ENCODE measurements at regions not wholly inside any gene's neighbourhood (a gene's known extent, or its start where the extent isn't known, plus 50 kb on each side); places are given as distances from the start of the nearest gene placed in this dataset.

- 95% methylated on average over 6 of the region's 6 CpGs for WGBS, 2 experiments
- no peaks in the 10 kb centered on the region for H3K36me3 ChIP-seq (ENCODE audit: control insufficient read depth, insufficient read depth, low read length)
- no peak overlapping the region for H3K4me3 ChIP-seq (ENCODE audit: insufficient read depth, low read depth, low read length)
- H3K4me1 ChIP-seq (ENCODE audit: control insufficient read depth, insufficient read depth, low read length) = no peaks in the 10 kb centered on the region
- no peaks in the 10 kb centered on the region for H3K27me3 ChIP-seq (ENCODE audit: control insufficient read depth, insufficient read depth, low read length, poor library complexity, severe bottlenecking)
- no peak overlapping the region for H3K27ac ChIP-seq (ENCODE audit: insufficient read depth, low read depth, low read length, poor library complexity, severe bottlenecking)
- H3K9me3 ChIP-seq (ENCODE audit: control insufficient read depth, low read length) = no peaks in the 10 kb centered on the region
Measured at GRCh38 chr11:15697437-15698236, 582.9 kb downstream of the INSC start.

DNA sequence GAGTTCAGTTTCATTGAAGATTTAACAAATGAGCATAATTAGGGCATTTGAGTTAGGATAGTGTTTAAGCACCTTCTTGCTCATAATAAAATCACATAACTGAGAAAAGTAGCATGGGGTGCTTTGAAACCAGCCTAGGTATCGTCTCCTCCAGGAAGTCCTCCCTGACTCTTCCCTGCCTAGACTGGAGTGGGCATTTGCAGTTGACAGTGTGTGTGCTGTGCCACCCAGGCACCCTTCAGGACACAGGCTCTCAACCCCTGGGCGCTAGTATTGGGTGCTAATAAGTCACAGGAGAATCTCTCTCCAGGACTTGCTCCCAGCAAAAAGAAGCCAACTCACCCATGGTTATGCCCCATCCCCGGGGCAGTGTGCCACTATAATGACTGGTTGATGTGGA, 584.1 kb downstream of the INSC start:
- WGBS, 2 experiments = 93 to 97% methylated on average over 3 of the region's 3 CpGs

DNA sequence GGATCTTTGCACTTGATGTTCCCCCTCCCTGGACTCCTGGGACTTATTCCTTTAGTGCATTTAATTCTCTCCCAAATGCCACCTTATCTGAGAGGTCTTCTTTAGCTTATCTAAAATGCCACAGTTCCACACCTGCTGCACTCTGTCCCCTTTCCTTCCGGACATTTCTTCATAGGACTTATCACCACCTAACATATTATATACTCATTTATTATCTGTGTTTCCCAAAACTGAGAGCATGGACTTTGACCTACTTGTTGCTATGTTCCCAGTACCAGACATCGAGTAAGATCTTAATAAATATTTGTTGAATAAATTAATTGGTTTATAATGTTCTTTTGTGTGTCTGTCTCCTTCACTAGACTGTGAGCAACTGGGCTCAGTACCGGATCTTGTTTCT, 585.3 kb downstream of the INSC start:
- Histone ChIP-seq H3K4me1 (ENCODE audit: control insufficient read depth, insufficient read depth, low read length) (peaks cover 3% of the 10 kb centered on the region), H3K9me3 (ENCODE audit: control insufficient read depth, low read length) (no peaks in the 10 kb centered on the region), H3K36me3 (ENCODE audit: control insufficient read depth, insufficient read depth, low read length) (no peaks in the 10 kb centered on the region), H3K27me3 (ENCODE audit: control insufficient read depth, insufficient read depth, low read length, poor library complexity, severe bottlenecking) (no peaks in the 10 kb centered on the region), H3K27ac (ENCODE audit: insufficient read depth, low read depth, low read length, poor library complexity, severe bottlenecking) (no peak overlapping the region), H3K4me3 (ENCODE audit: insufficient read depth, low read depth, low read length) (no peak overlapping the region)
- WGBS, 2 experiments = 96 to 97% methylated on average over 3 of the region's 3 CpGs

More for the DNA sequence above, 584.1 kb downstream of the INSC start:
- Histone ChIP-seq H3K27me3 (ENCODE audit: control insufficient read depth, insufficient read depth, low read length, poor library complexity, severe bottlenecking) (no peaks in the 10 kb centered on the region), H3K4me1 (ENCODE audit: control insufficient read depth, insufficient read depth, low read length) (peaks cover under 1% of the 10 kb centered on the region), H3K36me3 (ENCODE audit: control insufficient read depth, insufficient read depth, low read length) (no peaks in the 10 kb centered on the region), H3K4me3 (ENCODE audit: insufficient read depth, low read depth, low read length) (no peak overlapping the region), H3K27ac (ENCODE audit: insufficient read depth, low read depth, low read length, poor library complexity, severe bottlenecking) (no peak overlapping the region), H3K9me3 (ENCODE audit: control insufficient read depth, low read length) (no peaks in the 10 kb centered on the region)

DNA sequence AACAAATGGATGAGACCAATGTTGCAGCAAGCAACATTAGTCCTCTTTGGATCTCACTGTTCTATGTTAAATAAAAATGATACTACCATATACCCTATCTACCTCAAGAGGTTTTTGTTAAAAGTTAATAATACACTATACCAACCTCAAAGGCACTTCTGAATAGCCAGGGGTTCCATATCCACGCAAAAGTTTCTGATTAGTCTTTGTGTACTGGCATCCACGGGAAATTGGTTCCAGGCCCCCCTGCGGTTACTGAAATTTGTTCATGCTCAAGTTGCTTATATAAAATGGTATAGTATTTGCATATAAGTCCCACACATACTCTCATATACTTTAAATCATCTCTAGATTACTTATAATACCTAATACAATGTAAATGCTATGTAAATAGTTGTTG, 585.7 kb downstream of the INSC start:
- H3K9me3 ChIP-seq (ENCODE audit: control insufficient read depth, low read length) = no peaks in the 10 kb centered on the region
- WGBS, 2 experiments = 92 to 100% methylated on average over 2 to 3 of the region's 3 CpGs
- H3K27me3 ChIP-seq (ENCODE audit: control insufficient read depth, insufficient read depth, low read length, poor library complexity, severe bottlenecking) = no peaks in the 10 kb centered on the region
- peaks cover 3% of the 10 kb centered on the region for H3K4me1 ChIP-seq (ENCODE audit: control insufficient read depth, insufficient read depth, low read length)
- no peak overlapping the region for H3K27ac ChIP-seq (ENCODE audit: insufficient read depth, low read depth, low read length, poor library complexity, severe bottlenecking)
- H3K36me3 ChIP-seq (ENCODE audit: control insufficient read depth, insufficient read depth, low read length) = no peaks in the 10 kb centered on the region
- H3K4me3 ChIP-seq (ENCODE audit: insufficient read depth, low read depth, low read length) = no peak overlapping the region

- Histone ChIP-seq H3K27ac (ENCODE audit: insufficient read depth, low read depth, low read length, poor library complexity, severe bottlenecking) (no peak overlapping the region), H3K9me3 (ENCODE audit: control insufficient read depth, low read length) (no peaks in the 10 kb centered on the region), H3K4me3 (ENCODE audit: insufficient read depth, low read depth, low read length) (no peak overlapping the region), H3K36me3 (ENCODE audit: control insufficient read depth, insufficient read depth, low read length) (no peaks in the 10 kb centered on the region), H3K27me3 (ENCODE audit: control insufficient read depth, insufficient read depth, low read length, poor library complexity, severe bottlenecking) (no peaks in the 10 kb centered on the region), H3K4me1 (ENCODE audit: control insufficient read depth, insufficient read depth, low read length) (peaks cover 3% of the 10 kb centered on the region)
- 91 to 95% methylated on average over 1 of the region's 1 CpG for WGBS, 2 experiments
Measured at GRCh38 chr11:15704064-15704463, 589.3 kb downstream of the INSC start.

GRCh38 chr11:15704556-15704955, 589.8 kb downstream of the INSC start:
- H3K27me3 ChIP-seq (ENCODE audit: control insufficient read depth, insufficient read depth, low read length, poor library complexity, severe bottlenecking) = no peaks in the 10 kb centered on the region
- no peaks in the 10 kb centered on the region for H3K36me3 ChIP-seq (ENCODE audit: control insufficient read depth, insufficient read depth, low read length)
- H3K4me3 ChIP-seq (ENCODE audit: insufficient read depth, low read depth, low read length) = no peak overlapping the region
- no peaks in the 10 kb centered on the region for H3K9me3 ChIP-seq (ENCODE audit: control insufficient read depth, low read length)
- peaks cover 3% of the 10 kb centered on the region for H3K4me1 ChIP-seq (ENCODE audit: control insufficient read depth, insufficient read depth, low read length)
- no peak overlapping the region for H3K27ac ChIP-seq (ENCODE audit: insufficient read depth, low read depth, low read length, poor library complexity, severe bottlenecking)

GRCh38 chr11:15705891-15706290, 591.2 kb downstream of the INSC start:
- H3K9me3 ChIP-seq (ENCODE audit: control insufficient read depth, low read length) = no peaks in the 10 kb centered on the region
- H3K36me3 ChIP-seq (ENCODE audit: control insufficient read depth, insufficient read depth, low read length) = no peaks in the 10 kb centered on the region
- H3K4me3 ChIP-seq (ENCODE audit: insufficient read depth, low read depth, low read length) = no peak overlapping the region
- 87 to 98% methylated on average over 5 of the region's 5 CpGs for WGBS, 2 experiments
- H3K4me1 ChIP-seq (ENCODE audit: control insufficient read depth, insufficient read depth, low read length) = peaks cover 12% of the 10 kb centered on the region
- H3K27me3 ChIP-seq (ENCODE audit: control insufficient read depth, insufficient read depth, low read length, poor library complexity, severe bottlenecking) = no peaks in the 10 kb centered on the region
- H3K27ac ChIP-seq (ENCODE audit: insufficient read depth, low read depth, low read length, poor library complexity, severe bottlenecking) = no peak overlapping the region

DNA sequence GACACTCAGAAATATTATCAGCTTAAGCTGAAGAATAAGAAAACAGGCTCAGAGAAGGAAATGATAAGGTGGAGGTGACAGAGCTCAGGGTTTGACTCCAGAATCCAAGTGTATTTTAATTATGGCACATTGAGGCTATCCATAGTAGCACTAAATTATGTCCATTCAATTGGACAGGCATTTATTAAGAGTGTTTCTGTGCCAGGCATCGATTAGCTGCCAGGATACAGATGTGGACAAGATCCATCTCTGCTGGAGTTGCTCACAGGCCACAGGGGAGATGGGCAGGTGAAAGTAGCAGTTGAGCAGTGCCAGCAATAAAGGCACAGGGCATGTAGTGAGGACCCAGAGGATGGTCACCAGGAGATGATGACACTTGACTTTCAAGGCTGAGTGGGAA, 592.5 kb downstream of the INSC start:
- Histone ChIP-seq H3K4me1 (ENCODE audit: control insufficient read depth, insufficient read depth, low read length) (peaks cover 22% of the 10 kb centered on the region), H3K36me3 (ENCODE audit: control insufficient read depth, insufficient read depth, low read length) (no peaks in the 10 kb centered on the region), H3K27ac (ENCODE audit: insufficient read depth, low read depth, low read length, poor library complexity, severe bottlenecking) (no peak overlapping the region), H3K27me3 (ENCODE audit: control insufficient read depth, insufficient read depth, low read length, poor library complexity, severe bottlenecking) (no peaks in the 10 kb centered on the region), H3K9me3 (ENCODE audit: control insufficient read depth, low read length) (no peaks in the 10 kb centered on the region), H3K4me3 (ENCODE audit: insufficient read depth, low read depth, low read length) (no peak overlapping the region)
- WGBS, 2 experiments = 91 to 95% methylated on average over 1 of the region's 1 CpG

DNA sequence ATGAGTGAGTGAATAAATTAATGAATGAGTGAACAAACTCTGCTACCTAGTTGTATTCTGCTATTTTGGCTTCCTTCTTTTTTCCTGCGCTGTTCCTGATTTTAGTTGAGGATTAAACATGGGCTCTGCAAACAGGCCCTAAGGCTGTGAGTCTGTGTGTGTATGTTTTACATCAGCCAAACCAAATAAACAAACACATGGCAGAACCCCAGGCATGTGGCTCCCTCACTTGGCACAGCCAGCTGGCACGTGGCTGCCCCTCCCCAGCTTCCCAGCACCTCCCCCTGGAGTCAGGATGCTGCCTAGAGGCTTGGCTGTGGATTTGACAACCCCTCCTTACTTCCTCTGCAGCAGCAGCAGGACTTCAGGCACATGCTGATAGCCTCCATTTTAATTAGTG, 593.2 kb downstream of the INSC start:
- 31 to 34% methylated on average over 1 of the region's 2 CpGs for WGBS, 2 experiments
- Histone ChIP-seq H3K27ac (ENCODE audit: insufficient read depth, low read depth, low read length, poor library complexity, severe bottlenecking) (no peak overlapping the region), H3K27me3 (ENCODE audit: control insufficient read depth, insufficient read depth, low read length, poor library complexity, severe bottlenecking) (no peaks in the 10 kb centered on the region), H3K36me3 (ENCODE audit: control insufficient read depth, insufficient read depth, low read length) (no peaks in the 10 kb centered on the region), H3K4me1 (ENCODE audit: control insufficient read depth, insufficient read depth, low read length) (peaks cover 22% of the 10 kb centered on the region), H3K4me3 (ENCODE audit: insufficient read depth, low read depth, low read length) (no peak overlapping the region), H3K9me3 (ENCODE audit: control insufficient read depth, low read length) (no peaks in the 10 kb centered on the region)

DNA sequence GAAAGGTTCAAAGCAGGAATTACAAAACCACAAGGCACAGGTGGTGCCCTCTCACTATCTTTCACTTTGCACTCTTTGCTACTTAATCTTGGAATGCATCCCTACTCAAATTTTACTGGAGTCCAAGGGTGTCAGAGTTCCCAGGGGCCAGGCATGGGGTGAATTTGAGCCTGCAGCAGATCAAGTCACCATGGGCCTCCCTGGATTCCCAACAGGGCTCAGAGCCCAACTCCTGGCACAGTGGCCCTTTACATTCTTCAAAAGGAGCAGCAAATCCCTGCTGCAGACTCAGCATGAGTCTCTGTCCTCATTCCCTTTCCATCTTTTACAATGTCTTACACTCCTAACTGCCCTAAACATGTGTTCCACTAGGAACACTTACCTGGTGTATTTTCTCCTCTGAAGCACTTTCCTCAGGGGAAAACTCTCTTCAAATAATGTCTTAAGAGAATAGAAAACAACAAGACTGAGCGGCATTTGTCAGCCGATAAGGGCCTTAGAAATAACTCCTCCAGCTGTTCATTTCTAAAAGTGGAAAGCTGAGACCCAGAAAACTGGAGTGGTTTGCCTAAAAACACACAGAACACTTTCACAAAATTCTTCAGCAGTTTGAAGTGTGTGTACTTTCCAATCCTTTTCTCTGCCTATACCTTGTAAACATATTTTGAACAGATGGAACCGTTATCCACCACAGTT, 596.0 kb downstream of the INSC start:
- Histone ChIP-seq H3K27me3 (ENCODE audit: control insufficient read depth, insufficient read depth, low read length, poor library complexity, severe bottlenecking) (no peaks in the 10 kb centered on the region), H3K4me1 (ENCODE audit: control insufficient read depth, insufficient read depth, low read length) (peaks cover 22% of the 10 kb centered on the region), H3K9me3 (ENCODE audit: control insufficient read depth, low read length) (no peaks in the 10 kb centered on the region), H3K27ac (ENCODE audit: insufficient read depth, low read depth, low read length, poor library complexity, severe bottlenecking) (no peak overlapping the region), H3K36me3 (ENCODE audit: control insufficient read depth, insufficient read depth, low read length) (no peaks in the 10 kb centered on the region), H3K4me3 (ENCODE audit: insufficient read depth, low read depth, low read length) (no peak overlapping the region)
- WGBS, 2 experiments = 63 to 67% methylated on average over 3 of the region's 3 CpGs

Data from ectodermal cell (in vitro differentiated cells).